Urothelium cell line (cell line): ENCODE measurements at regions not wholly inside any gene's neighbourhood (a gene's known extent, or its start where the extent isn't known, plus 50 kb on each side); places are given as distances from the start of the nearest gene placed in this dataset.
"Not testable (repeated sequence)": the region's sequence is repeated elsewhere in the genome, so short reads cannot be mapped to it uniquely, and the experiment has no call there.

Source experiments
- DNase-seq: peaks from one replicate; pipeline ENCODE4 v3.0.0; 2011; ENCODE audit warnings: low spot score, mixed read lengths
- FAIRE-seq: peaks from 2 replicates; lab custom pipeline; 2011; peaks lifted over from hg19 to GRCh38; lab: Jason Lieb, UNC

DNA sequence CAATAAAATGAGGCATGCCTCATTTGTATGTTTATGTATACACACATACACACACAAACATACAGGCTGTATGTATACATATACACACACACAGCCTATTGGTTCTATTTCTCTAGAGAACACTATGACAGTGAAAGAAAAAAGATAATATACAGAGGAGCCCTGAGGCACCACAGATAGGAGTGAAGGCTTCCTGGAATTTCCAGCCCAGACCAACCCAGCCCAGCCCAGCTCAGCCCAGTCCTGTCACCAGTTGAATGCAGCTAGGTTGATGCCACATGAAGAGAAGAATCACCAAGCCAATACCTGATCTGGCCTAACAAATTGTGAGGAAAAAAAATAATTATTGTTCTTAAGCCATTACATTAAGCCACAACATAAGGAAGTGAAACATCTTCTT lies 126.9 kb upstream of the PDE4D start:
- no peak for FAIRE-seq
- no peak for DNase-seq

DNA sequence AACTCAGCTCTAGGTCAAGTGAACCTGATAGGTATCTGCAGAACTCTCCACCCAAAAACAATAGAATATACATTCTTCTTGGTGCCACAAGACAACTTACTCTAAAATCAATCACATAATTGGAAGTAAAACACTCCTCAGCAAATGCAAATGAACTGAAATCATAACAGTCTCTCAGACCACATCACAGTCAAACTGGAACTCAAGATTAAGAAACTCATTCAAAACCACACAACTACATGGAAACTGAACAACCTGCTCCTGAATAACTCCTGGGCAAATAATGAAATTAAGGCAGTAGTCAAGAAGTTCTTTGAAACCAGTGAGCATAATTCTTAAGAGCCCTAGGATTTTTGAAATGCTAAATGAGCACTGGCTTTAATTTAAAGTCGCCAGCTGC lies 125.4 kb upstream of the PDE4D start:
- FAIRE-seq, DNase-seq: not testable (repeated sequence)

DNA sequence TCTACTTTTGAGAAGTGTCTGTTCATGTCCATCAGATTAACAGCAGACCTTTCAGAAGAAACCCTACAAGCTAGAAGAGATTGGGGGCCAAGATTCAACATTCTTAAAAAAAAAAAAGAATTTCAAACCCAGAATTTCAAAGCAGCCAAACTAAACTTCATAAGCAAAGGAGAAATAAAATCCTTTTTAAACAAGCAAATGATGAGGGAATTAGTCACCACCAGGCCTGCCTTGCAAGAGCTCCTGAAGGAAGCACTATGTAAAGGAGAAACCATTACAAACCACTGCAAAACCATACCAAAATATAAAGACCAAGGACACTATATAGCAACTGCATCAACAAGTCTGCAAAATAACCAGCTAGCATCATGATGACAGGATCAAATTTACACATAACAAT lies 124.6 kb upstream of the PDE4D start:
- DNase-seq: no peak
- no peak for FAIRE-seq

DNA sequence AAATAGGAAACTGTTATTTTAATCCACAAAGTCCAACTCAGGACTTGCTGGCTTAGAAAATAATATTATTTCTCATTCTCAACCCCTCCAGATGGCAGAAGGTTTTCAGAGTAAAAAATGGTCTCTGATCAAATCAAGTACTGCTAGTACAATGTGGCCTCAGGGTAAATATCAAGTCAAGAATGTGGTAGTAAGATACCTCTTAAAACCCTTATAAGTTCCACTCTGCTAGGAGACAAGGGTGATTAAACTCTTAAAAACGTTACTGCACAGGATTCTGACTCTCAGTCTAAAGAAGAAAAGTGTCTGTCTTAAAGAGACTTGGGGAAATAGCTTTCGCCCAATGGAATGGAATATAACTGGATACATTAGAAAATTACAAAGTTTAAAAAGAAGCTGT lies 120.8 kb upstream of the PDE4D start:
- FAIRE-seq (no peak), DNase-seq (no peak)

DNA sequence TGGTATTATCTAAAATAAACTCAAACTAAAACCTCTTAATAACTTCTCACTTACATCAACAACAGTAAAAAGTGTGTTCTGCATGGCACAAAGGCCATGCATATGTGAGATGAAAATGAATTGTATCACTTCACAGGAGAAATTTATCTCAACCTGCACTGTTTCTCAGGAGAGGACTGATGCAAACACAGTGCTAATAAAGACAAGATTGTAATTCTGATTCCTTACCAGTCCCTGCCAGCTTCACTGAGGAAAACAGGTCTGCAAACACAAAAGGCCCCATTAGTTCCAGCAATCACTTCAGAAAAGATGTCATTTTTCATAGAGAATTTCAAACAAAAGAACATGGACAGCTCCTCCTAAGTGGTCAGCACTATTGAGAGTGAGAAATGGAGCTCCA lies 117.3 kb upstream of the PDE4D start:
- no peak for DNase-seq
- no peak for FAIRE-seq

DNA sequence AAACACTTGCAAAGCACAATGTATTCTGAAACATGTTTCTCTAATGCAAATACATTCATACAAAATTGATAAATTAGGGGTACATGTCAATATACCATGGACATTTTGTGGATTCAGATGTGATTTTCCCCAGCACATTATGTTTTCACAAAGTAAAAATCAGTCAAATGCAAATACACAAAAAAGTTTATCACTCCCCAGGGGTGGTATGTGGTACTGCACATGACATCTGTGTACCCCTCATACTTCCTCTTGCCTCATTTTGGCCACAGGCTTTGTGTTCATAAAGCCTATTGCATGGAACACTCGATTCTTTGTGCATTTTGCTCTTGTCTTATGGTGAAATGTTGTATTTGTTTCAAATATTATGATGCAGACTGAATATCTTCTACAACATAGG lies 116.8 kb upstream of the PDE4D start:
- DNase-seq (no peak), FAIRE-seq (no peak)

DNA sequence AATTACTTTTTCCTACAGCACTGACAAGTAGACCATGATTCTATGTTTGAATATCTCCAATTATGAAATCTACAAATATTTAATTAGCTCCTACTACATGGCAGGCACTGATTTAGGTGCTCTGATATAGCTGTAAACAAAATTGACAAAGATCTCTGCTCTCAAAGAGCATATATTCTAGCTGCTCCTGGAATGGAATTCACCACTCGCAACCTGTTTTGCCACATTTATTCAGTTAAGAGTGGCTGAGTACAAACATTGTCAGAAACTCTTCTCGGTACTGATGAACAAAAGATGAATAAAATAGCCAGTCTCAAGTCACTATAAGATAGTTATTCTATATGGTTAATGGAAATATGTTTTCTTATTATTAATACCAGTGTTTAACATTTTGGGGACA lies 114.2 kb upstream of the PDE4D start:
- no peak for FAIRE-seq
- DNase-seq: no peak

DNA sequence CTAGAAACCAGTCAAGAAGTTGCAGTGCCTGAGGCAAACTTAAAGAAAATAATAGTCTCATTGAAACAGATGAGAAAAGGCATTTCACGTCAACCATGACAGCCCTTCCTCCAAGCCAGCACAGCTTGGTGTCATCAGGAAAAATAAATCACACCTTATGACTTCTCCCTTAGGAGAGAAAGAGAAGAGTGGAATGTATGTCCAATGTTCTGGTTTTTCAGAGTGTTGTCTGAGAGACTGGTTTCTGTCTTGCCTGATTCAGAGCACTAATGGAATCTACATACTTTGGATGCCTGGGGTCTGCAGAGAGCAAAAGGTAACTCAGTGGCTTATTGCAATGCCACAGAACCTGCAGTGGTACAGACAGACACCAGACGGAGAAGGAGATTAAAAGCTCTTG lies 105.5 kb upstream of the PDE4D start:
- no peak for DNase-seq
- no peak for FAIRE-seq

DNA sequence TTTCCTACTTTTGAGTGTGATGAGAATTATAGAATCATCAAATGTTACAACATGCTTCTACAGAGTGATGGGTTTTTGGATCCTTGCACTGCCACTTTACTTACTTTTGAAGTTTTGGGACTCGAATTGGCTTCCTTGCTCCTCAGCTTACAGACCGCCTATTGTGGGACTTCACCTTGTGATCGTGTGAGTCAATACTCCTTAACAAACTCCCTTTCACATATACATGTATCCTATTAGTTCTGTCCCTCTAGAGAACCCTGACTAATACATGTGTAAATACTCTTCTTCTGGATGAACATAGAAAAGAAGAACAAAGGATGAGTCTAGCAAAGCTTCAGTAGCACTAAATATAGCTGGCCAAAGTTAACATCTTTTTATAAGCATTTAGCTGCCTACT lies 98.7 kb upstream of the PDE4D start:
- DNase-seq (no peak), FAIRE-seq (peak; percentile 46)

DNA sequence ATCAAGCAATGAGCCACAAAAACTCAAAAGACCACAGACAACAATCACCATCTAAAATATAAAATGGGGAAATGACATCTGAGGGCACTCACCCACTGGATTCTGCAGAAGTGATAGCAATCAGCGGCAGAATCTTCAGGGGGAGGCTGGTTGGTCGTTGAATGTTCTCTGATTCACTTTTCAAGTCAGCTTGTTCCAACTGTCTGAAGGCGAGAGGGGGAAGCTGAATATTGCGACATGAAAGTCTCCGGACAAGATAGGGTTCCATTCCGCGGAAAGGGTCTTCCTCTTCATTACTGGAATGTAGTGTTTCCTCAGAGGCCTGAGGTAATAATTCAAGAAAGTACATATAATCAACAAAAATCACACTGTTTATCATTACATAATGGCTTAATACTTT lies 94.9 kb upstream of the PDE4D start:
- no peak for DNase-seq
- no peak for FAIRE-seq

DNA sequence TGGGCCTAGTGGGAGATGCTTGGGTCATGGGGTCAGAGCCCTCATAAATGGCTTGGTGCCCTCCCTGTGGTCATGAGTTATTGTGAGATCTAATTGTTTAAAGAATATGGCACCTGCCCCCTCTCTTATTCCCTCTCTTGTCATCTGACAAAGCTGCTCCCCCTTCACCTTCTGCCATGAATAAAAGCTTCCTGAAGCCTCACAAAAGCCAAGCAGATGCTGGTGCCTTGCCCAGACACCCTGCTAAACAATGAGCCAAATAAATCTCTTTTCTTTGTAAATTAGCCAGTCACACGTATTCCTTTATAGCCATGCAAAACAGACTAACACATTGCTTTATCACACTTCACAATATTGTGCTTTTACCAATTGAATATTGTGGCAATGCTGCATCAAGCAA lies 82.8 kb upstream of the PDE4D start:
- DNase-seq: no peak
- no peak for FAIRE-seq

DNA sequence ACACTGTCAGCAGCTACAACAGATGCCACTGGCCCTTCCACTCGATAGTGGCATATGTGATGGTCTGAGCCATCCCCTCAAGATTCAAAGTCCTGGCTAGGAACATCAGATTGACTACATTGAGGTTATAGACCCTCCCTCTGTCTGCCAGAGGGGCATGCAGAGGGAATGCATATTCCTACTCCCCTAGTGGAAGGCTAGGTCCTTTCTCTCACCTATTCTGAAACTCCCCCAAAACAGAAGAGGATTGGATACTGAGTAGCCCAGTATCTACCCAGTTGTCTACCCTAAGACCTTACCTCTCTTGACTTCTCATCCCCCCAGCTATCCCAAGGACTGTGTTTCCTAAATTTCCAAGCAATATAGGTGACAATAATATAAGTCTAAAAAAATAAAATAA lies 78.5 kb upstream of the PDE4D start:
- FAIRE-seq: no peak
- no peak for DNase-seq

DNA sequence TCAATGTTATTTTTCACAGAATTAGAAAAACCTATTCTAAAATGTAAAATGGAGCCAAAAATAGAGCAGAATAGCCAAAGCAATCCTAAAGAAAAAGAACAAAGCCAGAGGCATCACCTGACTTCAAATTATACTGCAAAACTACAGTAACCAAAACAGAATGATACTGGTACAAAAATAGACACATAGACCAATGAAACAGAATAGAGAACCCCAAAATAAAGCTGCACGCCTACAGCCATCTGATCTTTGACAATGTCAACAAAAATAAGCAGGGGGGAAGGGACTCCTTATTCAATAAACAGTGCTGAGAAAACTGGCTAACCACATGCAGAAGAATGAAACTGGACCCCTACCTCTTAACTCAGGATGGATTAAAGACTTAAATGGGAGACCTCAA lies 65.8 kb upstream of the PDE4D start:
- DNase-seq (no peak), FAIRE-seq (no peak)

DNA sequence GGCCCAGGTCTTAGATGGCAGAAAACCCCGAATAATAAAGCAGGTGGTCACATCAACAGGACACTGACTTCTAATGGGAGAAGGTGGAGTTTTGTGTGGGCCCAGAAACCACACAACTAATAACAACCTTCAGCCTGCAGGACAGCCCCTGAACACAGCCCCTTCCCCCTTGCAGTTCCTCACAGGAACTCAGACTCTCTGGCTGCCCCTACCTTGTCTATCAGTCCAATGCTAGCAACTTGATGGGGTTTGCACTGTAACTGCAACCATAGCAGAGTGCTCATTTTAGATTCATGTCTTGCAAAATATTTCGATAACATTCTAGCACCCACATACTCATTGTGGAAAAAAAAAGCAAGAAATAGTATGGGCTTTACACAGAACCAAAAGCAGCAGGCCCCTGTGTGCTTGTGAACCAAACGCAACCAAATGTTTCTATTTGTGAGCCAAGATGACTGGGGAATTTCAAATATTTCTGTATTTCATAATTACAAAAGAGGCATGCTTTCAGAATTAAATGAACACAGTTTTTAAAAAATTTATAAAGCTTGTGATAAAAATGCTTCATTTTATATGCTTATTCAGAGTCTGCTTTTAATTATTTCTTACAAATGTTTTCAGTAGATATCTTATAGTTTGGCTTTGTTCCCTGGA lies 62.7 kb upstream of the PDE4D start:
- DNase-seq (no peak), FAIRE-seq (no peak)

DNA sequence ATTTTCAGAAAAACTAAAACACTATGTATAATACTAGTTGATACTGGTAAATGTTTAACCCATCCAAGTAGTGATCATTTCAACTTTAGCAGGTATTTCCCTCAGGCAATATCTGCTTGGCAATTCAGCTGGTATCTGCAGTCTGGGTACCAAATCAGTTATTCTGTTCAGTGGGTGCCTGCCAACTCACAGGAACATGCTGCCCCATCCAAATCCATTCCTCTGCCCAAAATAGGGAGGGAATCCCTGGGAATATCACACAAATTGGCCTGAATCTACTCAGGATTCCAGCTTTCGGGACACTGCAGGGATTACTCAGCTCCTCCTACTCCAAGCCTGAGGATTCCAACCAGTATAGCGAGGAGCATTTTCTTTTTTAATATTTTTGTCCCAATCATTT lies 61.7 kb upstream of the PDE4D start:
- FAIRE-seq: no peak

DNA sequence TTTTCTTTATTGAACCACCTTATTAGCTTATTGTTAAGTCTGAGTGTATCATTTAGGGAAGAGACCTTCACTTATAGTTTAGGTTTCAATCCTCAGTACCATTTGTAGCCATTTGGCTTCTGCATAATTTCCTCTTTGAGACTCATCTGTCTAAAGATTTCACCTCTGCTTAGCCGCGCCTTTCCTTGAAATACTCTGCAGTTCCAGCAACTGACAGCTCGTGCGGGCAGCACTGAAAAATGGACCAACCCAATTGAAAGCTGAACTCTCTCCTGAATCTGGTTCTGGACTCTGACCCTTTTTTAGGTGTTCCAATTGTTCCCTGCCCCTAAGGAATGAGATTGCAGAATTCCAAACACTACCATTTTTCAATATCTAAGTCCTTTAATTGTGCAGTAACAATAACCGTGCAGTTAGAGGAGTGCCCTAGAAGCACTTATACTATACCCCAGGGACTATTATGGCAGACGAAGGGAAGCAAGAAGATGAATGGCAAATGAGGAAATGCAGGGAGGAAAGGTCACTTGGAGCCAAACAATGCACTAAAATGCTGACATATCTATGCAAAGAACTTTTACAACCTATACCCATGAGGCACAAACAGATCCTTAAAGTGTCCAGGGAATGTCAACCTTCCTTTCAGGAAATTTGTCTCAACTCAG lies 50.1 kb upstream of the PDE4D start:
- DNase-seq: no peak
- no peak for FAIRE-seq

More for the DNA sequence above, 61.7 kb upstream of the PDE4D start:
- no peak for DNase-seq
